HG03060 (cell line): ENCODE measurements at regions not wholly inside any gene's neighbourhood (a gene's known extent, or its start where the extent isn't known, plus 50 kb on each side); places are given as distances from the start of the nearest gene placed in this dataset.
"Not testable (repeated sequence)": the region's sequence is repeated elsewhere in the genome, so short reads cannot be mapped to it uniquely, and the experiment has no call there.

Experiments used
- ATAC-seq: cut with Tn5 transposase; IDR thresholded peaks from one replicate; pipeline ENCODE4 v1.9.1; 2021; ENCODE audit warnings: low read depth, moderate number of reproducible peaks; ENCODE audit not compliant: unreplicated experiment

- ATAC-seq, result not testable (repeated sequence)
Measured at GRCh38 chr19:23984911-23985310, 70.2 kb downstream of the ZNF726 start.

- ATAC-seq, result no peak
Measured at GRCh38 chr19:23986623-23987022, 71.9 kb downstream of the ZNF726 start.

DNA sequence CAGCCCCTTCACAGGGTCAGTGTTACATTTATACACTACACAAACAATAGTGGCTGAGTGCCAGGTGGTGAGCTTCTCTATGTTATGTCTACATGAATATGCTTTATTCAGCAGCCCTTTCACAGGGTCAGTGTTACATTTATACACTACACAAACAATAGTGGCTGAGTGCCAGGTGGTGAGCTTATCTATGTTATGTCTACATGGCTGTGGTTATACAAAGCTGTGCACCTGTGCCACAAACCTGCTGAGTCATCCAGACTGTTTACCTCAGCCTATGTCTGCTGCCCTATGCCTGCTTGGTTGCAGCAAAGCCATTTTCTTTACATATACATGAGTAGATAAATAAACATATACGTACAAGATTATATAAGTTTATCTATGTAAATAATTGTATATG lies 76.5 kb downstream of the ZNF726 start:
- ATAC-seq, result no peak

GRCh38 chr19:23992348-23992747 lies 77.7 kb downstream of the ZNF726 start:
- no peak for ATAC-seq

GRCh38 chr19:23993440-23993839 lies 78.8 kb downstream of the ZNF726 start:
- no peak for ATAC-seq

GRCh38 chr19:23996549-23996948 lies 81.9 kb downstream of the ZNF726 start:
- ATAC-seq, result no peak

DNA sequence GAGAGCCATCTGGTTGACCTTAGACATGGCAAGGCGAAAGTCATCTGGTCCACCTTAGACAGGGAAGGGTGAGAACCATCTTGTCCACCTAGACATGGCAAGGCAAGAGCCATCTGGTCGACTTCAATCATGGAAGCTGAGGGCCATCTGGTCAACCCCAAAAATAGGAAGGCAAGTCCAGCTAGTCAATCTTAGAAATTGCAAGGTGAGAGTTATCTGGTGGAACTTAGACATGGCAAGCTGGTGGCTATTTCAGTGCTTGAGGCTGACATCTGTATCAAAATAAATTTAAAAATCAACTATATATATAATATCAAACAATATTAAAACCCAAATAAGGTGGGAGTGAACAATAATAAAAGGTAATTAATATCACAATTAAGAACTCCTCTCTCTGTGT lies 83.9 kb downstream of the ZNF726 start:
- no peak for ATAC-seq

- ATAC-seq, result no peak
Measured at GRCh38 chr19:23999821-24000610, 85.3 kb downstream of the ZNF726 start.

DNA sequence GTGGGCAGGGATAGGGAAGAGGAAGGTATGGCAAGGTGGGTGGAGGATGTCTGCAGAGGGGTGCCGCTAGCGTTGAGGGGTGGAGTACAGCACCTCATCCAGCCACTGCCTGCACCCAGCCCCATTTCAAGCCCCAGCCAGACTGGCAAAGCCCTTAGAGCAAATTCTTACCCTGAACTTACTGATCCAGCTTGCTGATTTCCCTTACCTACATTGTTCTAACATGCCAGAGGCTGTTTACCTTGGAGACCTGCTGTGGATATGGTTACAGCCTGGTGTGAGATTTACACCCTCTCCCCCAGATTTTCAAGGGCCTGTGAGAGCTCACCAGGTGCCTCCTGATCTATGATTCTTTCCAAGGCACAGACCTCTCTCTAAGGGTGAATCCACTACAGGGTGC lies 86.0 kb downstream of the ZNF726 start:
- no peak for ATAC-seq

- ATAC-seq, result no peak
Measured at GRCh38 chr19:24002256-24002945, 84.6 kb upstream of the ZNF254 start.

- no peak for ATAC-seq
Measured at GRCh38 chr19:24003537-24003936, 83.5 kb upstream of the ZNF254 start.

DNA sequence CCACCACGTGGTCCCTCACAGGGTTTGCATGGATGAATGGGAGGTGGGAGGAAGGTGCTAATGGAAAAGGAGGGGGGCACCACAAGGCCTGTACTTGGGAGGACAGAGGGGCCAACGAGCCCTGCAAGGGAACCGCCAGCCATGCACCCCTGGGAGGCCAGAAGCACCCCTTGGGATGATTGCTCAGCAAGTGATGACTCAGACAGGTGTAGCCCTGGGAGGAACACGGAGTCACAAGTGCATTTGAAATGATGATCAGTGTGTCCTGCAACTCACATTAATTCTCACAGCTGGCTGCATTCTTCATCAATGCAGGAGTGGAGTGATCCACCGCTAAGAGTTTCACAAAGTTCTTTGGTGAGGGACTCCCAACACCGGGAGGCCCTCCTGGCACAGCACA lies 82.8 kb upstream of the ZNF254 start:
- ATAC-seq, result no peak

DNA sequence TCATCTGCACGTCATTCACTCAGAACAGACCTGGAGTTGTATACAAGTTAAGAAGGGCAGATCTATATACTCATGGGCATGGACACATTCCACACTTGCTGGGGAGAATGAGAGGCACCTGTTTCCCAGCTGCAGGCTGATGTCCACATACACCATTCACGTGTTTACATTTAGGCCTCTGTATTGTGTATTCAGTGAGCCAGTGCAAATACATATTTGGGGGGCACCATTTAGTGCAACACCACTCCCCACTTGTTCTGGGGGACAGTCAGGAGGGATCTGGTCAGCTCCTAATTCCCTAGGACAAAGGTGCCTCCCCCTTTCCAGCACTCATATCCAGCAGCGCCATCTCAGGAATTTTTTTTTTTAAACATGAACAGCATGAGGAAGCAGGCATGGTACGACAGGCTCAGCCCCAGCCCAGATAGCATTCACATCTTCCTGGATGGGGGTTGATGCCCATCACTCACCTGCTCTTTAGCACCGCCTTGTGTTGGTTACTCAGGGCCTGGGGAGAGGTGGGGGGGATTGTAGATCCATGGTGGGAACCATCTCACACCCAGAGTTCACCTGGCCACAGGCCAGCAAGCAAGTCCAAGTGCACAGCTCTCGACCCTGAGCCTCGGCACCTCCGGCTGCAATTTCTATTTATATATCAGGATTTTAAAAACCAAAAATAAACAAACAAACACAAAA lies 56.9 kb upstream of the ZNF254 start:
- no peak for ATAC-seq

GRCh38 chr19:24032651-24033050 lies 54.3 kb upstream of the ZNF254 start:
- no peak for ATAC-seq

DNA sequence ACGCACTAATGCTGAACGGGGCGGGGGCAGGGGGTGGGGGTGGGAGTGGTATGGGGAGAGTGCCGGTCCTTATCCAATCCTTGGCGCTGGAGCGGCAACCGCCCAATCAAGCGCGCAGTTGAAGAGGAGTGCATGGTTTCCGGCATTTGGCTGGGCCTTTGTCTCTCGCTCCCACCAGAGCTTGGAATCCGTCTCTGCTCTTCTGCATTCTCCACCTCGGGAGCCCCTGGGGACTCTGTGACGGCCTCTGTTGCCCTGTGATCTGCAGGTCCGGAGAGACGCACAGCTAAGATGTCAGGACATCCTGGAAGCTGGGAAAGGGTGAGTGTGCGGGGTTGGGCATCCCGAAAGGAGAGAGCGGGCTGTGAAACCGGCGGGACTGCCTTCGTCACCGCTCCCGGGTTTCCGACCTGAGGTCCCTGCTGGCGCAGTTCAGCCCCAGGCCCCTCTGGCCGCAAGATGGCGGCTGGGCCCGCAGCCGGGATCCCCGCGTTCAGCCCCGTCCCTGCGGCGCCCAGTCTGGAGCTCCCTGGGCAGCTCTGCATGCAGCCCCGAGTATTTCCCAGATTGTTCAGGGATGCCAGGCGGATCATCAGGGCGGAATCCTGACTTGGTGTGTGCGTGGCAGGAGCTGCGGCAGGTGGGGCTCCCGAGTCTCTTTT lies 53.6 kb upstream of the ZNF254 start:
- peak; percentile 76 for ATAC-seq

GRCh38 chr19:24033963-24034342 lies 53.0 kb upstream of the ZNF254 start:
- ATAC-seq, result peak; percentile 17

- not testable (repeated sequence) for ATAC-seq
Measured at GRCh38 chr19:24035261-24035880, 51.6 kb upstream of the ZNF254 start.
